Activated naive CD4-positive, alpha-beta T cell treated with anti-CD3 and anti-CD28 coated beads, Interleukin-2, amount 50 U/mL, for 16 hours (primary cell): ENCODE measurements at regions not wholly inside any gene's neighbourhood (a gene's known extent, or its start where the extent isn't known, plus 50 kb on each side); places are given as distances from the start of the nearest gene placed in this dataset.
"Not testable (repeated sequence)": the region's sequence is repeated elsewhere in the genome, so short reads cannot be mapped to it uniquely, and the experiment has no call there.

ENCODE experiments used
- DNase-seq: peaks from one replicate; pipeline ENCODE4 v3.0.0-alpha.2; 2020

DNA sequence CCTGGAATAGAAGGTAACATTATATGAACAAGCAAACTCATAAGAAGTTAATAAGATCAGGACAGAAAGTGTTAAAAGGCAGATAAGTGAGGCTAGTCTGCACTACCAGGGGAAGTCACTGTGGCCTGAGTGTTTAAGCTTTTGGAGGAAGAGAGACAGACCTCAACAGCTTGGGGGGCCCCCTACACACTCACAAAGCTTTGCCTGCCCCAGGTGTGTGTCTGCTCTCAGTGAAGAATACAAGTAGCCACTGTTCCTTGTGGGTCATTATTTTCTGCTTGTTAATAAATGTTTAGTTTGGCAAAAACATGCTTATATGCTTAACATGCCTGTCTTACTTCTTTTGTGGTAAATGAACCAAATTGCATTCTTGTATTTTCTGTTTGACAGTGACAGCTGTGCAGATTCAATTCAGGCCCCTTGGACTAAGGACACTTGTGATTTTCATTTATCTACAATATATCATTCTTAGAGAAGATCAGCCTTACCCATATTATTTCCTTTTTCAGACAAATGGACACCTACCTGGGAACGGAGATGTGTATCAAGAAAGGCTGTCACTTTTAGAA is 50.7 kb upstream of the C12orf71 start:
- DNase-seq = no peak

- no peak for DNase-seq
Observed at GRCh38 chr12:27140478-27140969, 58.1 kb upstream of the C12orf71 start.

DNA sequence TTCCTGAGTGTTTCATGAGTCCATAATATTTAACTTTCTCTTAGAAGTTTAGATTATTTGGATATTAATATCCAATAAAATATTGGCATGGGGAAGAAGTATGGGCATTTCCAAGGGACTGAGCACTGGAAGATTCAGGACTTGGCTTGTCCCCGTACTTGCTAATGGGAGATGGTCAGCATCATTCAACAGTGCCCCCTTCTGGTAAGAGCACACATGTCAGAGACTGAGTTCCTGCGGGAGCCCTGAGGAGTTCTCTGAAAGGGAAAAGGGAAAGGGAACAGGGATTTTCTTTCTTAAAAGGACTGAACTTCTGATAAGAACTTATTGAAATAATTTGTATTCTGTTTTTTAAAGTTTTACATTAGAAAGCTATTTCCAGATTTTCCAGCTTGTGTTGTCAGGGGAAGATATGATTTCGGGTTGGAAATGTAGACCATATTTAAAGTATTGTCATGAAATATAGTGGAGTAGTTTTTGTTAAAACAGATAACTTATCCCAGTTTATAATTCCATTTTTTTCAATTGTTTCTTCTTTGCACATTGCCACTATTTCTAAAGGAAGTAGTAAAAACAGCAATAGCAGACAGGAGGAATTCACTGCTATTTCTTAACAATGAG is 59.8 kb upstream of the C12orf71 start:
- peak; percentile 21 for DNase-seq

DNA sequence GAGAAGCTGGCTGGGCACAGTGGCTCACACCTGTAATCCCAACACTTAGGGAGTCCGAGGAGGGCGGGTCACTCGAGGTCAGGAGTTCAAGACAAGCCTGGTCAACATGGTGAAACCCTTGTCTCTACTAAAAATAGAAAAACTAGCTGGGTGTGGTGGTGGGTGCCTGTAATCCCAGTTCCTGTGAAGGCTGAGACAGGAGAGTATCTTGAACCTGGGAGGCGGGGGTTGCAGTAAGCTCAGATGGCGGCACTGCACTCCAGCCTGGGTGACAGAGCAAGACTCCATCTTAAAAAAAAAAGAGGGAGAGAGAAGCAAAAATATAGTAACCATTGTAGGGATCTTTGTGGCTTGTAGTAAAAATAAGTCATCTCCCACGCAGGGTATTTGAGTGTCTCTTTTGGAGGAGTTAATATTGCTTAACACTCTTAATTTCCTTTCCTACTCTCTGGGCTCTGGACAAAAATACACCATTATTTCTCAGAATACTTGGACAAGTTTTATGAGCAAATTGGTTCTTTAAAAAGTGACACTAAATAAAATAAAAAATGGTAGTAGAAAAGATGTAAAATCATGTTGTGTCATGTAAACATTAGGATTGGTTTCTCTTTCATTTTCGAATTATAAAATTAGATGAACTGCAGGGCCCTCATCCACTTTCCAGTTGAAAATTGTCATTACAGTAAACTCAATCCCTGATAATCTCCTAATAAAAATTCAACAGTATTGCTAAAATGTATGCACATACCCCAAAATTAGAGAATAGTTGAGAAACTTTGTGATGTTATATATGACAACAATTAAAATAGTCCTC is 61.1 kb upstream of the C12orf71 start:
- no peak for DNase-seq

DNA sequence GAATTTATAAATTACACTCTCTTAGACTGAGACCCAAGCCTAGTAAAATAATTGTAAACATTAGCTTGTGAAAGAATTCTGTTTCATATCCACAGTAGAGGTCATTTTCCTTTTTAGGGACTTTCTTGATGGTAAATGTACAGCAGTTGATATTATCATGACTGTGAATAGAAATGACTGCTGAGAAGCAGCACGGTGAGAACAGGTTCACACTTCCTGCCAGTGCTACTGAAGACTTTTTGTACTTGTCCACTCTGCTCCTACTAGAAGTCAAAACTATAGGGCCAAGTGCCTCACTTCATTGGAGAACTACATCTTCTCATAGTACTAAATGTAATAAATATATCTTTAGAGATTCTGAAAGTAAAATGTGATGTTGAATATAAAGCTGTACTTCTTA is 63.3 kb upstream of the C12orf71 start:
- DNase-seq = not testable (repeated sequence)

GRCh38 chr12:27148373-27148772 is 66.0 kb upstream of the C12orf71 start:
- no peak for DNase-seq

DNA sequence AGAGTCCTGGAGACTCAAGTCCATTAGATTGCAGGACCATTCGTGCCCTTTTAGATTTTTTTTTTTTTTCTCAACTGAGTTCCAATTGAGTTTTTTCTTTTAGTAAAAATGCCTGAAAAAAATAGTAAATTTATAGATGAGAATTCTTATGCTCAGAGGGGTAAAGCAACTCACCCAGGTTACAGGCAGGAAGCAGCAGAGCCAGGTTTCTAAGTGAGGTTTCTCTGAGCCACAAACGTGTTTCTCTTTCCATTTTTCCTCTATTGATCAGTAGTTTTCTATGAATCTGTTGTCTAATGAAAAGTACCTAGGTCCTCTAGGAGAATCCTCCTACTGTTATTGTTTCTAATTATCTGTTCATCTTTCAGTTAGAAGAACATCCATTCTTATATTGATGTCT is 66.4 kb upstream of the C12orf71 start:
- no peak for DNase-seq

DNA sequence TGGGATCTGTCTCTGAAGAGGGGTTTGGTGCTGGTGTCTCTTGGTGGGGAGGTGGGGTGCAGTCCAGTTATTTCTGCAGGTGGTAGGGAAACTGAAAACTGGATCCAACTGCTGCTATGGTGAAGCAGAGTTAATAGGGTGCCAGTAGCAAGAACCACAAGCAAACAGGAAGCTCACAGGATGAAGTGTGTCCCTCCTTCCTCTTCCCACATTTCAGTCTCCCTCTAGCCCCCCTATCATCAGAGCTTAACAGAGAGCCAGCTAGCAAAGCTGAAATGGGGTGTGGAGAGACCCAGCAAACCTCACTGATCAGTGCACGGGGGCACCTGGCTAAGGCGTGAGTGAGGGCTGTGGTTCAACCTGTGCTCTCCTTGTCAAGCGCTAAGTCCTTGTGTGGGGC is 69.1 kb upstream of the C12orf71 start:
- DNase-seq = no peak

GRCh38 chr12:27158297-27158696 is 75.9 kb upstream of the C12orf71 start:
- DNase-seq = no peak

GRCh38 chr12:27161458-27162228 is 79.3 kb upstream of the C12orf71 start:
- DNase-seq = no peak

GRCh38 chr12:27162229-27162537 is 79.8 kb upstream of the C12orf71 start:
- no peak for DNase-seq

GRCh38 chr12:27163048-27163715 is 80.8 kb upstream of the C12orf71 start:
- DNase-seq = no peak

DNA sequence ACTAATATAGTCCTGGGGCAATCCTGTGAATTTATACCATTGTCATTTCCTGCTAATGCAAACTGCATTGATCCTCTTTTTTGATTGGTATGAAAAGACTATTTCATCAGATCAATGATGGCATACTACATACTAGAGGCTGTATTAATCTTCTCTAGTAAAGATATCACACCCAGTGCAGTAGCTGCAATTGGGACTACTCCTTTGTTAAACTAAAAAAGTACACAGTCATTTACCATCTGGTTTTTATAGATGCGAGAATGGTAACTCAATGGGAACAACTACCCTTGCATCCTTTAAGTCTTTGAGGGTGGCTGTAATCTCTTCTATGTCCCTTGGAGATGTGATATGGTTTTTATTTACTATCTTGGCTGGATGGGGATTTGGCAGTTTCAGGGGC is 80.2 kb upstream of the STK38L start:
- DNase-seq = no peak

GRCh38 chr12:27164330-27165040 is 79.6 kb upstream of the STK38L start:
- no peak for DNase-seq

DNA sequence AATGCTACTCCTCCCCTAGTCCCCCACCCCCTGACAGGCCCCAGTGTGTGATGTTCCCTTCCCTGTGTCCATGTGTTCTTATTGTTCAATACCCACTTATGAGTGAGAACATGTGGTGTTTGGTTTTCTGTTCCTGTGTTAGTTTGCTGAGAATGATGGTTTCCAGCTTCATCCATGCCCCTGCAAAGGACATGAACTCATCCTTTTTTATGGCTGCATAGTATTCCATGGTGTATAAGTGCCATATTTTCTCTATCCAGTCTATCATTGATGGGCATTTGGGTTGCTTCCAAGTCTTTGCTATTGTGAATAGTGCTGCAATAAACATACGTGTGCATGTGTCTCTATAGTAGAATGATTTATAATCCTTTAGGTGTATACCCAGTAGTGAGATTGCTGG is 78.1 kb upstream of the STK38L start:
- not testable (repeated sequence) for DNase-seq

DNA sequence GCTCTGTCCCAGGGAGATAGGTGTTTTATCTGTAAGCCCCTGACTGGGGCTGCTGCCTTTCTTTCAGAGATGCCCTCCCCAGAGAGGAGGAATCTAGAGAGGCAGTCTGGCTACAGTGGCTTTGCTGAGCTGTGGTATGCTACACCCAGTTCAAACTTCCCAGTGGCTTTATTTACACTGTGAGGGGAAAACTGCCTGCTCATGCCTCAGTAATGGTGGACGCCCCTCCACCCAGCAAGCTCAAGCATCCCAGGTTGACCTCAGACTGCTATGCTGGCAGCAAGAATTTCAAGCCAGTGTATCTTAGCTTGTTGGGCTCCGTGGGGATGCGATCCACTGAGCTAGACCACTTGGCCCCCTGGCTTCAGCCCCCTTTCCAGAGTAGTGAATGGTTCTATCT is 72.6 kb upstream of the STK38L start:
- not testable (repeated sequence) for DNase-seq

DNA sequence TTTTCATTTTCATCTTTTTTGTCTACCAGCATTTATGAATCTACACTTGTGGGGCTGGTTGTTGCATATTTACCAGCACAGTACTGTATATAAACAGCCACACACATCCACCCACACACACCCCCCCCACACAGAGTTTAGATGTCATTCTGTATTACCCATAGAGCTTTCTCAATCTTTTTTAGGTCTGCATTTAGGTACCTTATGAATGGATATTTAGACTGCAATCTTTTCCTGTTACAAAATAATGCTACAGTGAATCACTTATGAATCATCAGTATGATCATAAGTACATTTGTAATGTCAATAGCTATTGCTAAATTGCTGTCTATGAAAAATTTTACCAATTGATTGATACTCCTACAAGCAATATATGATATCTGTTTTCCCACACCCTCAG is 67.3 kb upstream of the STK38L start:
- DNase-seq = peak; percentile 51

GRCh38 chr12:27177706-27178105 is 66.4 kb upstream of the STK38L start:
- no peak for DNase-seq

DNA sequence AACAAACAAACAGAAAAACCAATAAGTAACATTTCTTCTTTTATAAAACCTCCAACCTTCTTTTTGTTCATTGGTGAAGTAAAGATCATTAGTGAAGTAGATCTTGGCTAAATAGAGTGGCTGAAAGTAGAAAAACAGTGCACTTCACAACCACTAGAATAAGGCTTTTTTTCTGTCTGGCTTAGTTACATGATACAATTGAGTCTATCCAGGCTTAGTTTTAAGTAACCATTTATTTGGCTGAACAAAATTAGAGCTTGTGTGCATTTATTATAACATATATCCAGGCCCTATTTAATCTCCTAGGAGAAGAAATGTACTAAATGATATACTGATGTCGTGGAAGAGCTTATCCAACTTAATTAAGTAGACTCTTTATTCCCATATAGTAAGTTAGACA is 65.8 kb upstream of the STK38L start:
- no peak for DNase-seq

- DNase-seq = no peak
Observed at GRCh38 chr12:27178723-27179399, 65.2 kb upstream of the STK38L start.

DNA sequence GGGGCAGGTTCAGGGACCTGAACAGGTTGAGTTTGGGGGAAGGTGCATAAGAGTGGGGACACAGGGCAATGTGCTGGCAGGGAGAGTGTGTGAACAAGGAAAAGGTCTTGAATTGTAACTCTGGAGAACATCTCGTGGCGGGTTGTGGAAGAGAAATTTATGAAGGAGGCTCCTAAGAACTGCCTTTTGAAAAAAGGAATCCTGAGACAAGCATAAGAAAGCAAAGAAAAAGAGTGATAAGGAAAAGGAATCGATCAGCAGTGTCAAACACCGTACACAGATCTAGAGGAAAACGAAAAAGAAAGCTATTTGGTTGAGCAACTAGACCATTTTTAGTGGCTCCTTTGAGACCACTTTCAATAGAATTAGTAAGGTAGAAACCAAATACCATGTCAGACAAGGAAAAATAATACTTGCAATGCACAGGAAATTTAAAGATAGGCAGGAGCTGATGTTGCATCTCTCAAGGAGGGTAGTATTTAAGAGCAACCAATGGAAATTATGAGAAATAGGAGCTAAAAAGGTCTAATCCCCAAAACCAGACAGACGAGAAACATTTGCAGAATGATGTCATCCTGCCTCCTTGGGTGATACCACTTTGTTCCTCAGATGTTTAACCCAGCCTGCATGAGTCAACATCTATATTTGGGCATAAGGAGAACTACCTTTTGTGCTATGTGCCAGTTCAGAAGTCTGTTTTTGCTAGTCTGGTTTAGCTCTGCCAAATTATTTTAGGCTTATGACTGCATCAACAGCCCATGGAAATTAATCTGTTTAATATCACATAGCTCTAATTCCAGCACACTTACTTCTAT is 64.5 kb upstream of the STK38L start:
- no peak for DNase-seq
